ENCODE measurements at regions not wholly inside any gene's neighbourhood (a gene's known extent, or its start where the extent isn't known, plus 50 kb on each side); places are given as distances from the start of the nearest gene placed in this dataset.

DNA sequence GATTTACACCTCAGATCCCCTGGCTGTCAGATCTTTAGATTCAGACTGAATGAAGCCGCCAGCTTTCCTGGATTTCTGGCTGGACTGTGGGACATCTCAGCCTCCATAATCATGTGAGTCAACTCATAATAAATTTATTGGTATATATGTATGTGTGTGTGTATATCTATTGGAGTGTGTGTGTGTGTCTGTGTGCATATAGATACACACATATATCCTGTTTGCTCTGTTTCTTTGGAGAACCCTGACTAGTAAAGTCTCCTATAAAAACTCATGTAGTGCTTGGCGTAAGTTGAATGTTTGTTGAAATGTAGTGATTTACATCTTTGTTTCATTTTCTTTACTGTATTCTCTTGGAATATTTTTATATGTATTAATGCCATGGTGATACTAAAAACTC is 499.5 kb upstream of the KLF12 start:
- no peak for TF ChIP-seq EZH2 (optimal IDR thresholded peaks at IDR 0.05; ENCODE audit: low read depth, low read length)
- no peaks in the 10 kb centered on the region for H3K79me2 ChIP-seq (ENCODE audit: low read length)

GRCh38 chr13:74629985-74630384 is 495.8 kb upstream of the KLF12 start:
- Histone ChIP-seq H3K27me3 (replicated peaks; ENCODE audit: insufficient read depth, low read length) (no peaks in the 10 kb centered on the region), H3K9me3 (replicated peaks; ENCODE audit: insufficient read depth, low read length) (no peaks in the 10 kb centered on the region), H3K79me2 (ENCODE audit: low read length) (no peaks in the 10 kb centered on the region), H4K20me1 (ENCODE audit: insufficient read depth, low read length) (no peaks in the 10 kb centered on the region), H3K4me2 (ENCODE audit: low read depth, low read length) (no peak overlapping the region), H3F3A (ENCODE audit: insufficient read depth, low read length) (no peaks in the 10 kb centered on the region), H3K36me3 (replicated peaks; ENCODE audit: insufficient read depth, low read length) (no peaks in the 10 kb centered on the region), H3K4me3 (ENCODE audit: low read length) (no peak overlapping the region), H2AFZ (ENCODE audit: low read length) (no peak overlapping the region), H3K27ac (ENCODE audit: low read length) (no peak overlapping the region), H3K9me2 (replicated peaks; ENCODE audit: insufficient read depth, low read length) (no peaks in the 10 kb centered on the region), H3K4me1 (ENCODE audit: low read length) (no peaks in the 10 kb centered on the region), H3K9ac (ENCODE audit: low read length) (no peak overlapping the region)
- TF ChIP-seq CTCF (IDR thresholded peaks at IDR 0.05; ENCODE audit: low read length) (no peak), EZH2 (optimal IDR thresholded peaks at IDR 0.05; ENCODE audit: low read depth, low read length) (no peak), EZH2phosphoT487 (IDR thresholded peaks at IDR 0.05; ENCODE audit: low read length) (no peak)
- DNase-seq: no peak

More for the DNA sequence above, 499.5 kb upstream of the KLF12 start:
- Histone ChIP-seq H3K27ac (ENCODE audit: low read length) (no peak overlapping the region), H3K36me3 (replicated peaks; ENCODE audit: insufficient read depth, low read length) (no peaks in the 10 kb centered on the region), H3K4me1 (ENCODE audit: low read length) (no peaks in the 10 kb centered on the region), H3K9me3 (replicated peaks; ENCODE audit: insufficient read depth, low read length) (no peaks in the 10 kb centered on the region), H3F3A (ENCODE audit: insufficient read depth, low read length) (no peaks in the 10 kb centered on the region), H3K4me3 (ENCODE audit: low read length) (no peak overlapping the region), H3K27me3 (replicated peaks; ENCODE audit: insufficient read depth, low read length) (no peaks in the 10 kb centered on the region), H3K9ac (ENCODE audit: low read length) (no peak overlapping the region), H4K20me1 (ENCODE audit: insufficient read depth, low read length) (no peaks in the 10 kb centered on the region), H3K9me2 (replicated peaks; ENCODE audit: insufficient read depth, low read length) (no peaks in the 10 kb centered on the region), H3K4me2 (ENCODE audit: low read depth, low read length) (no peak overlapping the region), H2AFZ (ENCODE audit: low read length) (no peak overlapping the region)
- no peak for DNase-seq

DNA sequence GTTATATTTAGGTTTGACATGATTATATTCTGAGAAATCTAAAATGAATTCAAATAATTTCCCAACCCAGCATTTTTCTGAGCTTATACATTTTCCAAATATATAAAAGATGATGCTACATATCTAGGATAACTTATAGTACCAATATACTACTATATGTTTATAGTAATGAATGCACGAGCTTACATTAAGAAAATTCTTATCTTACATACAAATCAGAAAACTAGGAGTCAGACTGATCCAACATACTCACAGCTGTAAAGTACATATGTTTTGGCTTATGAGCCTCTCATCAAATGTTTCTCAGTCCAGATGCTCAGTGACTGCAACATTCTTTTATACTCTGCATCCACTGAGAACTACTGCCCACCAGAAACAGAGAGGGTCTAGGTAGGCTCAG is 491.3 kb upstream of the KLF12 start:
- Histone ChIP-seq H3K79me2 (ENCODE audit: low read length) (no peaks in the 10 kb centered on the region), H3K4me3 (ENCODE audit: low read length) (no peak overlapping the region), H3K4me2 (ENCODE audit: low read depth, low read length) (no peak overlapping the region), H4K20me1 (ENCODE audit: insufficient read depth, low read length) (no peaks in the 10 kb centered on the region), H3K9ac (ENCODE audit: low read length) (no peak overlapping the region), H3F3A (ENCODE audit: insufficient read depth, low read length) (no peaks in the 10 kb centered on the region), H3K36me3 (replicated peaks; ENCODE audit: insufficient read depth, low read length) (no peaks in the 10 kb centered on the region), H3K4me1 (ENCODE audit: low read length) (no peaks in the 10 kb centered on the region), H3K27ac (ENCODE audit: low read length) (no peak overlapping the region), H3K27me3 (replicated peaks; ENCODE audit: insufficient read depth, low read length) (no peaks in the 10 kb centered on the region), H3K9me2 (replicated peaks; ENCODE audit: insufficient read depth, low read length) (no peaks in the 10 kb centered on the region), H3K9me3 (replicated peaks; ENCODE audit: insufficient read depth, low read length) (no peaks in the 10 kb centered on the region), H2AFZ (ENCODE audit: low read length) (no peak overlapping the region)
- TF ChIP-seq EZH2 (optimal IDR thresholded peaks at IDR 0.05; ENCODE audit: low read depth, low read length): no peak
- TF ChIP-seq EZH2phosphoT487 (IDR thresholded peaks at IDR 0.05; ENCODE audit: low read length): no peak
- no peak for TF ChIP-seq CTCF (IDR thresholded peaks at IDR 0.05; ENCODE audit: low read length)
- no peak for DNase-seq

DNA sequence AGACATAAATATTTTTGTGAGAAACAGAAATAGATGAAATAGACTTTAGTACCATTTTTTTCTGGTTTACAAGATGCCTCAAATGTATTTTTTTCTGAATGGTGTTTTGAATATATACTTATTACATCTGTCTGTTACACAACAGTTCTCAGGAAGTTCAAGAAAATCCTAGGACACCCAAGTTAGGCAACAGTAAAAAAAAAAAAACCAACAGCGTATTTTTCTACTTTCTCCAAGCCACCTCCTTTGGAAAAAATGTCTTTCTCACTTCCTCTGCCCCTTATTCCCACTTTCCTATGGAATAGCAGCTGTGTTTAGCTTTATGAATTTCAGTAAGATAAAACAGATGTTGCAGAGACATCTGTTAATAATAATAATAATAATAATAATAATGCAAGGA is 489.6 kb upstream of the KLF12 start:
- no peaks in the 10 kb centered on the region for H3K79me2 ChIP-seq (ENCODE audit: low read length)
- DNase-seq: no peak
- no peak overlapping the region for H3K4me2 ChIP-seq (ENCODE audit: low read depth, low read length)
- H2AFZ ChIP-seq (ENCODE audit: low read length): no peak overlapping the region
- no peaks in the 10 kb centered on the region for H3F3A ChIP-seq (ENCODE audit: insufficient read depth, low read length)
- no peaks in the 10 kb centered on the region for H3K9me2 ChIP-seq (replicated peaks; ENCODE audit: insufficient read depth, low read length)
- no peaks in the 10 kb centered on the region for H3K27me3 ChIP-seq (replicated peaks; ENCODE audit: insufficient read depth, low read length)
- no peaks in the 10 kb centered on the region for H3K9me3 ChIP-seq (replicated peaks; ENCODE audit: insufficient read depth, low read length)
- H3K36me3 ChIP-seq (replicated peaks; ENCODE audit: insufficient read depth, low read length): no peaks in the 10 kb centered on the region
- H4K20me1 ChIP-seq (ENCODE audit: insufficient read depth, low read length): no peaks in the 10 kb centered on the region
- H3K4me1 ChIP-seq (ENCODE audit: low read length): no peaks in the 10 kb centered on the region
- H3K27ac ChIP-seq (ENCODE audit: low read length): no peak overlapping the region
- no peak overlapping the region for H3K9ac ChIP-seq (ENCODE audit: low read length)
- no peak overlapping the region for H3K4me3 ChIP-seq (ENCODE audit: low read length)
- TF ChIP-seq CTCF (IDR thresholded peaks at IDR 0.05; ENCODE audit: low read length) (no peak), EZH2phosphoT487 (IDR thresholded peaks at IDR 0.05; ENCODE audit: low read length) (no peak), EZH2 (optimal IDR thresholded peaks at IDR 0.05; ENCODE audit: low read depth, low read length) (no peak)
